ENCODE measurements at regions not wholly inside any gene's neighbourhood (a gene's known extent, or its start where the extent isn't known, plus 50 kb on each side); places are given as distances from the start of the nearest gene placed in this dataset.

DNA sequence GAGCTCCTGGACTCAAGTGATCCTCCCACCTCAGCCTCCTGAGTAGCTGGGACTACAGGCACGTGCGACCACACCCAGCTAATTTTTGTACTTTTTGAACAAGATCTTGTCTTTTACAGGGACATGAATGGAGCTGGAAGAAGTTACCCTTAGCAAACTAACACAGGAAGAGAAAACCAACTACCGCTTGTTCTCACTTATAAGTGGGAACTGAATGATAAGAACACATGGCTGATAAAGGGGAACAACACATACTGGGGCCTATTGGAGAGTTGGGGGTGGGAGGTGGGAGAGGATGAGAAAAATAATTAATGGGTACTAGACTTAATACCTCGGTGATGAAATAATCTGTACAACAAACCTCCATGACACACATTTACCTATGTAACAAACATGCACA, 70.9 kb upstream of the INHBA start:
- Histone ChIP-seq H4K20me1 (ENCODE audit: control insufficient read depth, extremely low read depth, insufficient read depth, low read length) (no peaks in the 10 kb centered on the region), H3K9ac (ENCODE audit: control insufficient read depth, extremely low read depth, insufficient read depth, low read length) (no peak overlapping the region), H3K79me2 (ENCODE audit: control insufficient read depth, insufficient read depth, low read length) (no peaks in the 10 kb centered on the region), H3K27ac (ENCODE audit: control insufficient read depth, insufficient read depth, low read length) (no peak overlapping the region), H3K27me3 (ENCODE audit: control insufficient read depth, extremely low read depth, insufficient read depth, low read length) (no peaks in the 10 kb centered on the region), H3K9me3 (ENCODE audit: control insufficient read depth, low read depth, low read length) (no peaks in the 10 kb centered on the region), H2AFZ (ENCODE audit: control insufficient read depth, low read length) (no peak overlapping the region), H3K9me1 (ENCODE audit: control insufficient read depth, extremely low read depth, insufficient read depth, low read length) (no peaks in the 10 kb centered on the region), H3K4me1 (ENCODE audit: control insufficient read depth, extremely low read depth, insufficient read depth, low read length) (no peaks in the 10 kb centered on the region), H3K4me3 (ENCODE audit: control insufficient read depth in 2 of 3, extremely low read depth in 1 of 3, insufficient read depth in 2 of 3, low read depth in 1 of 3, low read length in 3 of 3) (no peak overlapping the region), H3K4me2 (ENCODE audit: control insufficient read depth, extremely low read depth, insufficient read depth, low read depth, low read length) (no peak overlapping the region), H3K36me3 (ENCODE audit: control insufficient read depth in 2 of 2, extremely low read depth in 1 of 2, insufficient read depth in 2 of 2, low read length in 2 of 2) (no peaks in the 10 kb centered on the region)
- dilution Hi-C loops (cut with MboI; ENCODE audit: extremely low pct_ligation_motif_present, low sequenced_read_pairs), result no loop called here
- FAIRE-seq (no peak), DNase-seq (ENCODE audit: low read depth, low spot score) (no peak)
- TF ChIP-seq, protein P1, sequence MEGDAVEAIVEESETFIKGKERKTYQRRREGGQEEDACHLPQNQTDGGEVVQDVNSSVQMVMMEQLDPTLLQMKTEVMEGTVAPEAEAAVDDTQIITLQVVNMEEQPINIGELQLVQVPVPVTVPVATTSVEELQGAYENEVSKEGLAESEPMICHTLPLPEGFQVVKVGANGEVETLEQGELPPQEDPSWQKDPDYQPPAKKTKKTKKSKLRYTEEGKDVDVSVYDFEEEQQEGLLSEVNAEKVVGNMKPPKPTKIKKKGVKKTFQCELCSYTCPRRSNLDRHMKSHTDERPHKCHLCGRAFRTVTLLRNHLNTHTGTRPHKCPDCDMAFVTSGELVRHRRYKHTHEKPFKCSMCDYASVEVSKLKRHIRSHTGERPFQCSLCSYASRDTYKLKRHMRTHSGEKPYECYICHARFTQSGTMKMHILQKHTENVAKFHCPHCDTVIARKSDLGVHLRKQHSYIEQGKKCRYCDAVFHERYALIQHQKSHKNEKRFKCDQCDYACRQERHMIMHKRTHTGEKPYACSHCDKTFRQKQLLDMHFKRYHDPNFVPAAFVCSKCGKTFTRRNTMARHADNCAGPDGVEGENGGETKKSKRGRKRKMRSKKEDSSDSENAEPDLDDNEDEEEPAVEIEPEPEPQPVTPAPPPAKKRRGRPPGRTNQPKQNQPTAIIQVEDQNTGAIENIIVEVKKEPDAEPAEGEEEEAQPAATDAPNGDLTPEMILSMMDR (optimal IDR thresholded peaks at IDR 0.05 in 1 of 3, IDR thresholded peaks at IDR 0.05 in 1 of 3, conservative IDR thresholded peaks at IDR 0.05 in 1 of 3; ENCODE audit: extremely low read depth in 1 of 3, insufficient read depth in 2 of 3, low read length in 3 of 3), result no peak
- TF ChIP-seq EZH2 (IDR thresholded peaks at IDR 0.05; ENCODE audit: low read length), result no peak

DNA sequence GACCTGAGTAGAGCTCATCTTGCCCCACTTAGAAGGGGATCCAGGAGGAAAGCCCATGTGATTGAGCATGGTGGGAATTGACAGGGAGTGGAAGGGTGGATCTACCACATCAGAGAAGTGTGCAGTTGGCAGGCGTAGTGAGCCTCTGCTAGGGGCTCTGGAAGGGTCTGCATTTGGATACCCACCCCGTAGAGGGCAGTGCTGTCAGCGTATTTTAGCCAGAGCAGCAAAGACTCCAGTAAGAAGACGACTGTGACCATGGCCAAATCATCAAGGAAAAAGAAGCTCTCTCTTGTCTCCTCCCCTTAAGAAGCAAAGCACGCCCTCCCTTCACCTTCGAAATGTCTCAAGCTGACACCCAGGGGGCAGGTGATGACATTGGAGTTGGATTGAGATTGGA, 68.8 kb upstream of the INHBA start:
- Histone ChIP-seq H3K36me3 (ENCODE audit: control insufficient read depth in 2 of 2, extremely low read depth in 1 of 2, insufficient read depth in 2 of 2, low read length in 2 of 2) (no peaks in the 10 kb centered on the region), H3K9me3 (ENCODE audit: control insufficient read depth, low read depth, low read length) (no peaks in the 10 kb centered on the region), H3K9ac (ENCODE audit: control insufficient read depth, extremely low read depth, insufficient read depth, low read length) (no peak overlapping the region), H2AFZ (ENCODE audit: control insufficient read depth, low read length) (no peak overlapping the region), H3K4me1 (ENCODE audit: control insufficient read depth, extremely low read depth, insufficient read depth, low read length) (no peaks in the 10 kb centered on the region), H3K9me1 (ENCODE audit: control insufficient read depth, extremely low read depth, insufficient read depth, low read length) (no peaks in the 10 kb centered on the region), H3K79me2 (ENCODE audit: control insufficient read depth, insufficient read depth, low read length) (no peaks in the 10 kb centered on the region), H3K27ac (ENCODE audit: control insufficient read depth, insufficient read depth, low read length) (no peak overlapping the region), H3K4me2 (ENCODE audit: control insufficient read depth, extremely low read depth, insufficient read depth, low read depth, low read length) (no peak overlapping the region), H3K27me3 (ENCODE audit: control insufficient read depth, extremely low read depth, insufficient read depth, low read length) (no peaks in the 10 kb centered on the region), H3K4me3 (ENCODE audit: control insufficient read depth in 2 of 3, extremely low read depth in 1 of 3, insufficient read depth in 2 of 3, low read depth in 1 of 3, low read length in 3 of 3) (no peak overlapping the region), H4K20me1 (ENCODE audit: control insufficient read depth, extremely low read depth, insufficient read depth, low read length) (no peaks in the 10 kb centered on the region)
- DNase-seq (ENCODE audit: low read depth, low spot score), result no peak
- dilution Hi-C loops (cut with MboI; ENCODE audit: extremely low pct_ligation_motif_present, low sequenced_read_pairs), result no loop called here
- FAIRE-seq, result no peak
- TF ChIP-seq, protein P1 (optimal IDR thresholded peaks at IDR 0.05 in 1 of 3, IDR thresholded peaks at IDR 0.05 in 1 of 3, conservative IDR thresholded peaks at IDR 0.05 in 1 of 3; ENCODE audit: extremely low read depth in 1 of 3, insufficient read depth in 2 of 3, low read length in 3 of 3), result no peak
- no peak for TF ChIP-seq EZH2 (IDR thresholded peaks at IDR 0.05; ENCODE audit: low read length)

All from keratinocyte (primary cell).